ENCODE measurements at regions not wholly inside any gene's neighbourhood (a gene's known extent, or its start where the extent isn't known, plus 50 kb on each side); places are given as distances from the start of the nearest gene placed in this dataset.
"Not testable (repeated sequence)": the region's sequence is repeated elsewhere in the genome, so short reads cannot be mapped to it uniquely, and the experiment has no call there.

GRCh38 chr1:5734414-5734813, 257.8 kb downstream of the NPHP4 start:
- DNase-seq (ENCODE audit: low read depth, low spot score): no peak

GRCh38 chr1:5733596-5733995, 258.6 kb downstream of the NPHP4 start:
- no peak for DNase-seq (ENCODE audit: low read depth, low spot score)

GRCh38 chr1:5731110-5731423, 261.2 kb downstream of the NPHP4 start:
- no peak for DNase-seq (ENCODE audit: low read depth, low spot score)

GRCh38 chr1:5730272-5731109, 261.7 kb downstream of the NPHP4 start:
- DNase-seq (ENCODE audit: low read depth, low spot score): no peak

- DNase-seq (ENCODE audit: low read depth, low spot score): no peak
Observed at GRCh38 chr1:5729636-5730145, 262.5 kb downstream of the NPHP4 start.

- DNase-seq (ENCODE audit: low read depth, low spot score): no peak
Observed at GRCh38 chr1:5728663-5729355, 263.4 kb downstream of the NPHP4 start.

GRCh38 chr1:5727871-5728643, 264.2 kb downstream of the NPHP4 start:
- no peak for DNase-seq (ENCODE audit: low read depth, low spot score)

GRCh38 chr1:5727191-5727590, 265.0 kb downstream of the NPHP4 start:
- DNase-seq (ENCODE audit: low read depth, low spot score): no peak

- DNase-seq (ENCODE audit: low read depth, low spot score): not testable (repeated sequence)
Observed at GRCh38 chr1:5726586-5727184, 265.5 kb downstream of the NPHP4 start.

- DNase-seq (ENCODE audit: low read depth, low spot score): no peak
Observed at GRCh38 chr1:5725855-5726585, 266.2 kb downstream of the NPHP4 start.

- no peak for DNase-seq (ENCODE audit: low read depth, low spot score)
Observed at GRCh38 chr1:5725406-5725805, 266.8 kb downstream of the NPHP4 start.

GRCh38 chr1:5724847-5725246, 267.4 kb downstream of the NPHP4 start:
- no peak for DNase-seq (ENCODE audit: low read depth, low spot score)

GRCh38 chr1:5722635-5723164, 269.5 kb downstream of the NPHP4 start:
- no peak for DNase-seq (ENCODE audit: low read depth, low spot score)

- no peak for DNase-seq (ENCODE audit: low read depth, low spot score)
Observed at GRCh38 chr1:5721634-5722215, 270.5 kb downstream of the NPHP4 start.

- no peak for DNase-seq (ENCODE audit: low read depth, low spot score)
Observed at GRCh38 chr1:5720936-5721335, 271.3 kb downstream of the NPHP4 start.

GRCh38 chr1:5720484-5720883, 271.7 kb downstream of the NPHP4 start:
- DNase-seq (ENCODE audit: low read depth, low spot score): no peak

- no peak for DNase-seq (ENCODE audit: low read depth, low spot score)
Observed at GRCh38 chr1:5720045-5720444, 272.2 kb downstream of the NPHP4 start.

- no peak for DNase-seq (ENCODE audit: low read depth, low spot score)
Observed at GRCh38 chr1:5718831-5719632, 273.2 kb downstream of the NPHP4 start.

GRCh38 chr1:5717031-5717682, 275.1 kb downstream of the NPHP4 start:
- DNase-seq (ENCODE audit: low read depth, low spot score): no peak
